H9 (cell line): ENCODE measurements at regions not wholly inside any gene's neighbourhood (a gene's known extent, or its start where the extent isn't known, plus 50 kb on each side); places are given as distances from the start of the nearest gene placed in this dataset.

Experiments used
- DNase-seq: peaks from one replicate; pipeline ENCODE4 v3.0.0-alpha.2; 2017
- H2AFZ ChIP-seq: one replicate; pipeline ENCODE4 v1.6.1; 2013; ENCODE audit warnings: mild to moderate bottlenecking, low read length, control low read depth, moderate library complexity
- H2AK5ac ChIP-seq: 2 replicates; pipeline ENCODE4 v1.6.1; 2013; ENCODE audit warnings: low read length, control low read depth, mixed read lengths; ENCODE audit not compliant: insufficient read length
- H2BK120ac ChIP-seq: one replicate; pipeline ENCODE4 v1.6.1; 2013; ENCODE audit warnings: low read depth, mild to moderate bottlenecking, low read length, control low read depth, inconsistent platforms; ENCODE audit not compliant: poor library complexity, severe bottlenecking
- H2BK12ac ChIP-seq: 2 replicates; pipeline ENCODE4 v1.6.1; 2013; ENCODE audit warnings: low read length, control low read depth, mixed read lengths, low read depth; ENCODE audit not compliant: insufficient read length
- H2BK15ac ChIP-seq: 2 replicates; pipeline ENCODE4 v1.6.1; 2013; ENCODE audit warnings: low read depth, low read length, control low read depth
- H2BK20ac ChIP-seq: one replicate; pipeline ENCODE4 v1.6.1; 2013; ENCODE audit warnings: low read depth, mild to moderate bottlenecking, low read length, control low read depth, inconsistent platforms; ENCODE audit not compliant: poor library complexity, severe bottlenecking
- H2BK5ac ChIP-seq: 2 replicates; pipeline ENCODE4 v1.6.1; 2013; ENCODE audit warnings: low read length, control low read depth, mixed read lengths; ENCODE audit not compliant: insufficient read length
- H3K14ac ChIP-seq: 2 replicates; pipeline ENCODE4 v1.6.1; 2013; ENCODE audit warnings: low read length, control low read depth; ENCODE audit not compliant: insufficient read depth
- H3K18ac ChIP-seq: 2 replicates; pipeline ENCODE4 v1.6.1; 2013; ENCODE audit warnings: low read depth, mild to moderate bottlenecking, mixed read lengths, low read length, control low read depth; ENCODE audit not compliant: insufficient read length
- H3K23ac ChIP-seq: 2 replicates; pipeline ENCODE4 v1.6.1; 2013; ENCODE audit warnings: low read length, control low read depth, mixed read lengths, low read depth; ENCODE audit not compliant: insufficient read length
- H3K23me2 ChIP-seq: 2 replicates; pipeline ENCODE4 v1.6.1; 2013; ENCODE audit warnings: low read depth, mild to moderate bottlenecking, mixed read lengths, low read length, control low read depth; ENCODE audit not compliant: insufficient read length, poor library complexity, severe bottlenecking
- H3K27ac ChIP-seq: 2 replicates; pipeline ENCODE4 v1.5.1; 2013; ENCODE audit warnings: low read length, control low read depth, mixed read lengths, low read depth; ENCODE audit not compliant: insufficient read length
- H3K27me3 ChIP-seq: 2 replicates; pipeline ENCODE4 v1.6.1; 2013; ENCODE audit warnings: low read length, control low read depth, inconsistent platforms; ENCODE audit not compliant: insufficient read depth
- H3K4ac ChIP-seq: 2 replicates; pipeline ENCODE4 v1.6.1; 2013; ENCODE audit warnings: low read depth, mild to moderate bottlenecking, control low read depth, inconsistent platforms, low read length, moderate library complexity
- H3K4me1 ChIP-seq: 2 replicates; pipeline ENCODE4 v1.6.1; 2013; ENCODE audit warnings: low read length, control low read depth, inconsistent platforms; ENCODE audit not compliant: insufficient read depth
- H3K4me2 ChIP-seq: 2 replicates; pipeline ENCODE4 v1.6.1; 2013; ENCODE audit warnings: low read length, control low read depth, mixed read lengths; ENCODE audit not compliant: insufficient read length, insufficient read depth
- H3K56ac ChIP-seq: 2 replicates; pipeline ENCODE4 v1.6.1; 2013; ENCODE audit warnings: low read depth, mild to moderate bottlenecking, mixed read lengths, low read length, control low read depth; ENCODE audit not compliant: insufficient read length
- H3K79me1 ChIP-seq: 2 replicates; pipeline ENCODE4 v1.6.1; 2013; ENCODE audit warnings: low read depth, mild to moderate bottlenecking, moderate library complexity, low read length, control low read depth, inconsistent platforms; ENCODE audit not compliant: insufficient read depth, poor library complexity, severe bottlenecking
- H3K79me2 ChIP-seq: 2 replicates; pipeline ENCODE4 v1.6.1; 2013; ENCODE audit warnings: low read length, control low read depth, inconsistent platforms; ENCODE audit not compliant: insufficient read depth
- H3K9ac ChIP-seq: 2 replicates; pipeline ENCODE4 v1.6.1; 2013; ENCODE audit warnings: low read length, control low read depth, mixed read lengths; ENCODE audit not compliant: insufficient read length; ENCODE audit errors: extremely low read depth
- H3K9me3 ChIP-seq: one replicate; pipeline ENCODE4 v1.6.1; 2013; ENCODE audit warnings: low read depth, low read length, inconsistent platforms; ENCODE audit not compliant: control insufficient read depth
- H3T11ph ChIP-seq: one replicate; pipeline ENCODE4 v1.6.1; 2013; ENCODE audit warnings: mild to moderate bottlenecking, low read length, control low read depth, inconsistent platforms
- H4K20me1 ChIP-seq: one replicate; pipeline ENCODE4 v1.6.1; 2013; ENCODE audit not compliant: control insufficient read depth, insufficient read length, insufficient read depth
- H4K5ac ChIP-seq: 2 replicates; pipeline ENCODE4 v1.6.1; 2013; ENCODE audit warnings: low read depth, mild to moderate bottlenecking, mixed read lengths, low read length, control low read depth; ENCODE audit not compliant: insufficient read length
- H4K8ac ChIP-seq: replicated peaks from 2 replicates; pipeline ENCODE4 v1.6.1; 2013; ENCODE audit warnings: low read length, control low read depth, mixed read lengths, low read depth; ENCODE audit not compliant: insufficient read length
- H4K91ac ChIP-seq: 2 replicates; pipeline ENCODE4 v1.6.1; 2013; ENCODE audit warnings: low read depth, mild to moderate bottlenecking, moderate library complexity, mixed read lengths, low read length, control low read depth; ENCODE audit not compliant: insufficient read length
- H3K27ac Mint-ChIP-seq, 3 experiments: 2 replicates in 2 of 3; 3 replicates in 1 of 3; pipeline ENCODE4 v1.8.0; 2020 to 2021; ENCODE audit warnings: mixed read lengths in 3 of 3, mild to moderate bottlenecking in 1 of 3, moderate library complexity in 1 of 3
- H3K27me3 Mint-ChIP-seq: 2 replicates; pipeline ENCODE4 v1.8.0; 2021; ENCODE audit warnings: low read depth, mild to moderate bottlenecking, moderate library complexity, mixed read lengths
- H3K36me3 Mint-ChIP-seq, 3 experiments: 2 replicates in 2 of 3; 3 replicates in 1 of 3; pipeline ENCODE4 v1.8.0; 2020 to 2021; ENCODE audit warnings: low read depth in 3 of 3, mixed read lengths in 3 of 3; ENCODE audit not compliant: insufficient read depth in 1 of 3
- H3K4me1 Mint-ChIP-seq, 2 experiments: 2 replicates each; pipeline ENCODE4 v1.8.0; 2020; ENCODE audit warnings: mixed read lengths in 2 of 2
- H3K4me3 Mint-ChIP-seq, 2 experiments: 2 replicates in 1 of 2; 3 replicates in 1 of 2; pipeline ENCODE4 v1.8.0; 2020 to 2021; ENCODE audit warnings: mild to moderate bottlenecking in 2 of 2, mixed read lengths in 2 of 2, moderate library complexity in 1 of 2
- H3K9me3 Mint-ChIP-seq, 2 experiments: 2 replicates in 1 of 2; 3 replicates in 1 of 2; pipeline ENCODE4 v1.8.0; 2020; ENCODE audit warnings: mild to moderate bottlenecking in 2 of 2, mixed read lengths in 2 of 2, moderate library complexity in 1 of 2
- WGBS: extraction: QIAGEN DNeasy Blood & Tissue Kit; methylation state at CpG from one replicate; pipeline ENCODE4 v1.1.7; 2013; ENCODE audit warnings: missing lambda C conversion rate, low lambda C conversion rate, mixed read lengths; ENCODE audit not compliant: insufficient read length; ENCODE audit errors: extremely low coverage; 5-methylcytosine and 5-hydroxymethylcytosine counted together
- TF ChIP-seq, protein P1 (sequence below): fragments of 200-600 bp; sonication (generic); conservative IDR thresholded peaks from 3 replicates; pipeline ENCODE4 v1.8.0; 2021; ENCODE audit warnings: antibody characterized with exemption, mild to moderate bottlenecking

GRCh38 chr5:175383350-175383749, 60.6 kb downstream of the DRD1 start:
- H3K36me3 Mint-ChIP-seq: no peaks in the 10 kb centered on the region; a peak in 1 of 7 replicates
- no CpG with 5 or more reads among the region's 4 CpGs for whole genome bisulfite sequencing
- Histone ChIP-seq H3K4ac (no peak overlapping the region), H3K27ac (no peak overlapping the region), H2BK120ac (no peak overlapping the region), H4K20me1 (no peaks in the 10 kb centered on the region), H3K14ac (no peak overlapping the region), H3K23me2 (no peaks in the 10 kb centered on the region), H2AK5ac (no peak overlapping the region), H3K4me1 (no peaks in the 10 kb centered on the region), H3K79me1 (no peaks in the 10 kb centered on the region), H3K4me2 (no peak overlapping the region), H3K79me2 (no peaks in the 10 kb centered on the region), H3K27me3 (no peaks in the 10 kb centered on the region), H2BK12ac (no peak overlapping the region), H3K23ac (no peak overlapping the region), H3K9ac (no peak overlapping the region), H2BK5ac (no peak overlapping the region), H3K18ac (no peak overlapping the region), H2BK15ac (no peak overlapping the region), H3T11ph (no peak overlapping the region), H4K8ac (no peak overlapping the region), H2AFZ (no peak overlapping the region), H4K5ac (no peak overlapping the region), H3K9me3 (no peaks in the 10 kb centered on the region), H3K56ac (no peak overlapping the region), H4K91ac (no peak overlapping the region), H2BK20ac (no peak overlapping the region)
- no peak overlapping the region for H3K27ac Mint-ChIP-seq
- H3K9me3 Mint-ChIP-seq: no peaks in the 10 kb centered on the region; a peak in 1 of 5 replicates
- DNase-seq: no peak
- no peak overlapping the region for H3K4me3 Mint-ChIP-seq
- TF ChIP-seq, protein P1, sequence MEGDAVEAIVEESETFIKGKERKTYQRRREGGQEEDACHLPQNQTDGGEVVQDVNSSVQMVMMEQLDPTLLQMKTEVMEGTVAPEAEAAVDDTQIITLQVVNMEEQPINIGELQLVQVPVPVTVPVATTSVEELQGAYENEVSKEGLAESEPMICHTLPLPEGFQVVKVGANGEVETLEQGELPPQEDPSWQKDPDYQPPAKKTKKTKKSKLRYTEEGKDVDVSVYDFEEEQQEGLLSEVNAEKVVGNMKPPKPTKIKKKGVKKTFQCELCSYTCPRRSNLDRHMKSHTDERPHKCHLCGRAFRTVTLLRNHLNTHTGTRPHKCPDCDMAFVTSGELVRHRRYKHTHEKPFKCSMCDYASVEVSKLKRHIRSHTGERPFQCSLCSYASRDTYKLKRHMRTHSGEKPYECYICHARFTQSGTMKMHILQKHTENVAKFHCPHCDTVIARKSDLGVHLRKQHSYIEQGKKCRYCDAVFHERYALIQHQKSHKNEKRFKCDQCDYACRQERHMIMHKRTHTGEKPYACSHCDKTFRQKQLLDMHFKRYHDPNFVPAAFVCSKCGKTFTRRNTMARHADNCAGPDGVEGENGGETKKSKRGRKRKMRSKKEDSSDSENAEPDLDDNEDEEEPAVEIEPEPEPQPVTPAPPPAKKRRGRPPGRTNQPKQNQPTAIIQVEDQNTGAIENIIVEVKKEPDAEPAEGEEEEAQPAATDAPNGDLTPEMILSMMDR: no peak
- H3K27me3 Mint-ChIP-seq: peaks cover 4% of the 10 kb centered on the region
- peaks cover 11 to 12% of the 10 kb centered on the region in 2 experiments for H3K4me1 Mint-ChIP-seq
